ENCODE measurements at regions not wholly inside any gene's neighbourhood (a gene's known extent, or its start where the extent isn't known, plus 50 kb on each side); places are given as distances from the start of the nearest gene placed in this dataset.

- H3K23ac ChIP-seq (ENCODE audit: insufficient read length, low read depth, low read length) = no peak overlapping the region
- H3K14ac ChIP-seq (ENCODE audit: insufficient read depth, low read length) = no peak overlapping the region
- no peak overlapping the region for H2BK20ac ChIP-seq (ENCODE audit: low read depth, low read length, poor library complexity, severe bottlenecking)
- peaks cover 3% of the 10 kb centered on the region for H3K27me3 Mint-ChIP-seq (ENCODE audit: low read depth)
- no CpG with 5 or more reads among the region's 4 CpGs for WGBS (ENCODE audit: extremely low coverage, insufficient read length, low lambda C conversion rate)
- H3K9ac ChIP-seq (ENCODE audit: extremely low read depth, insufficient read length, low read length) = no peak overlapping the region
- peaks cover 75 to 76% of the 10 kb centered on the region in 2 experiments for H3K9me3 Mint-ChIP-seq
- H3K56ac ChIP-seq (ENCODE audit: insufficient read length, low read depth, low read length) = no peak overlapping the region
- no peak overlapping the region for H3K27ac ChIP-seq (ENCODE audit: insufficient read length, low read depth, low read length)
- H3K79me1 ChIP-seq (ENCODE audit: insufficient read depth, low read depth, low read length, poor library complexity, severe bottlenecking) = no peaks in the 10 kb centered on the region
- H2BK15ac ChIP-seq (ENCODE audit: low read depth, low read length) = no peak overlapping the region
- no peak overlapping the region for H3K4ac ChIP-seq (ENCODE audit: low read depth, low read length)
- H3K27me3 ChIP-seq (ENCODE audit: insufficient read depth, low read length) = no peaks in the 10 kb centered on the region
- DNase-seq = no peak
- no peak overlapping the region for H2BK12ac ChIP-seq (ENCODE audit: insufficient read length, low read depth, low read length)
- H4K5ac ChIP-seq (ENCODE audit: insufficient read length, low read depth, low read length) = no peak overlapping the region
- H2AK5ac ChIP-seq (ENCODE audit: insufficient read length, low read length) = no peak overlapping the region
- no peak overlapping the region for H2BK120ac ChIP-seq (ENCODE audit: low read depth, low read length, poor library complexity, severe bottlenecking)
- H4K91ac ChIP-seq (ENCODE audit: insufficient read length, low read depth, low read length) = no peak overlapping the region
- H3K9me3 ChIP-seq (ENCODE audit: control insufficient read depth, low read depth, low read length) = peaks cover under 1% of the 10 kb centered on the region
- H3K27ac Mint-ChIP-seq = peak overlapping the region in 1 of 3 experiments; percentile 76; a peak in 1 of 7 replicates
- no peak overlapping the region for H3K18ac ChIP-seq (ENCODE audit: insufficient read length, low read depth, low read length)
- no peaks in the 10 kb centered on the region; a peak in 3 of 7 replicates for H3K36me3 Mint-ChIP-seq (ENCODE audit: insufficient read depth in 1 of 3, low read depth in 3 of 3)
- H3K4me1 ChIP-seq (ENCODE audit: insufficient read depth, low read length) = no peaks in the 10 kb centered on the region
- no peak overlapping the region for H3K4me2 ChIP-seq (ENCODE audit: insufficient read depth, insufficient read length, low read length)
- TF ChIP-seq, protein P1, sequence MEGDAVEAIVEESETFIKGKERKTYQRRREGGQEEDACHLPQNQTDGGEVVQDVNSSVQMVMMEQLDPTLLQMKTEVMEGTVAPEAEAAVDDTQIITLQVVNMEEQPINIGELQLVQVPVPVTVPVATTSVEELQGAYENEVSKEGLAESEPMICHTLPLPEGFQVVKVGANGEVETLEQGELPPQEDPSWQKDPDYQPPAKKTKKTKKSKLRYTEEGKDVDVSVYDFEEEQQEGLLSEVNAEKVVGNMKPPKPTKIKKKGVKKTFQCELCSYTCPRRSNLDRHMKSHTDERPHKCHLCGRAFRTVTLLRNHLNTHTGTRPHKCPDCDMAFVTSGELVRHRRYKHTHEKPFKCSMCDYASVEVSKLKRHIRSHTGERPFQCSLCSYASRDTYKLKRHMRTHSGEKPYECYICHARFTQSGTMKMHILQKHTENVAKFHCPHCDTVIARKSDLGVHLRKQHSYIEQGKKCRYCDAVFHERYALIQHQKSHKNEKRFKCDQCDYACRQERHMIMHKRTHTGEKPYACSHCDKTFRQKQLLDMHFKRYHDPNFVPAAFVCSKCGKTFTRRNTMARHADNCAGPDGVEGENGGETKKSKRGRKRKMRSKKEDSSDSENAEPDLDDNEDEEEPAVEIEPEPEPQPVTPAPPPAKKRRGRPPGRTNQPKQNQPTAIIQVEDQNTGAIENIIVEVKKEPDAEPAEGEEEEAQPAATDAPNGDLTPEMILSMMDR (conservative IDR thresholded peaks at IDR 0.05) = no peak
- H4K8ac ChIP-seq (replicated peaks; ENCODE audit: insufficient read length, low read depth, low read length) = no peak overlapping the region
- H3K79me2 ChIP-seq (ENCODE audit: insufficient read depth, low read length) = no peaks in the 10 kb centered on the region
- H2BK5ac ChIP-seq (ENCODE audit: insufficient read length, low read length) = no peak overlapping the region
- H3K4me3 Mint-ChIP-seq = no peak overlapping the region
- H2AFZ ChIP-seq (ENCODE audit: low read length) = no peak overlapping the region
- no peaks in the 10 kb centered on the region for H3K4me1 Mint-ChIP-seq
- H3T11ph ChIP-seq (ENCODE audit: low read length) = no peak overlapping the region
- no peaks in the 10 kb centered on the region for H3K23me2 ChIP-seq (ENCODE audit: insufficient read length, low read depth, low read length, poor library complexity, severe bottlenecking)
- H4K20me1 ChIP-seq (ENCODE audit: control insufficient read depth, insufficient read depth, insufficient read length) = no peaks in the 10 kb centered on the region
Measured at GRCh38 chrX:150308041-150308440, 55.1 kb upstream of the MAMLD1 start.
